ENCODE measurements at regions not wholly inside any gene's neighbourhood (a gene's known extent, or its start where the extent isn't known, plus 50 kb on each side); places are given as distances from the start of the nearest gene placed in this dataset.

- H3K36me3 ChIP-seq, result no peaks in the 10 kb centered on the region
- WGBS, 2 donors, result 80 to 86% methylated on average over 6 of the region's 6 CpGs
- H3K27ac ChIP-seq, result no peak overlapping the region
- H3K4me1 ChIP-seq, result no peaks in the 10 kb centered on the region
- H3K4me3 ChIP-seq, result no peak overlapping the region
- no peak for DNase-seq
- no peaks in the 10 kb centered on the region for H3K9me3 ChIP-seq
- no peaks in the 10 kb centered on the region for H3K27me3 ChIP-seq
- no peak for ATAC-seq (ENCODE audit: low FRiP score in 2 of 2)
- TF ChIP-seq EP300 (IDR thresholded peaks at IDR 0.05) (no peak), CTCF (IDR thresholded peaks at IDR 0.05) (no peak), POLR2A (IDR thresholded peaks at IDR 0.05) (no peak), POLR2AphosphoS5 (IDR thresholded peaks at IDR 0.05) (no peak)
Measured at GRCh38 chr6:126091466-126091865, 105.1 kb downstream of the TRMT11 start.

GRCh38 chr6:126093108-126093507 lies 106.8 kb downstream of the TRMT11 start:
- H3K4me3 ChIP-seq, result no peak overlapping the region
- no peak for ATAC-seq (ENCODE audit: low FRiP score in 2 of 2)
- no peak for TF ChIP-seq POLR2AphosphoS5 (IDR thresholded peaks at IDR 0.05)
- TF ChIP-seq CTCF (IDR thresholded peaks at IDR 0.05), result no peak
- TF ChIP-seq POLR2A (IDR thresholded peaks at IDR 0.05), result no peak
- no peak for TF ChIP-seq EP300 (IDR thresholded peaks at IDR 0.05)
- no peaks in the 10 kb centered on the region for H3K4me1 ChIP-seq
- no peak overlapping the region for H3K27ac ChIP-seq
- H3K36me3 ChIP-seq, result no peaks in the 10 kb centered on the region
- DNase-seq, result no peak
- WGBS, 2 donors, result 92 to 93% methylated on average over 2 of the region's 2 CpGs
- no peaks in the 10 kb centered on the region for H3K27me3 ChIP-seq
- no peaks in the 10 kb centered on the region for H3K9me3 ChIP-seq

- no peak for ATAC-seq (ENCODE audit: low FRiP score in 2 of 2)
- no peak overlapping the region for H3K27ac ChIP-seq
- 77 to 82% methylated on average over 4 of the region's 4 CpGs for WGBS, 2 donors
Measured at GRCh38 chr6:126094411-126094810, 108.1 kb downstream of the TRMT11 start.

GRCh38 chr6:126100386-126100785 lies 114.0 kb downstream of the TRMT11 start:
- DNase-seq, result no peak
- no peak for ATAC-seq (ENCODE audit: low FRiP score in 2 of 2)
- Histone ChIP-seq H3K27ac (no peak overlapping the region), H3K9me3 (no peaks in the 10 kb centered on the region), H3K4me3 (no peak overlapping the region), H3K36me3 (no peaks in the 10 kb centered on the region), H3K27me3 (no peaks in the 10 kb centered on the region), H3K4me1 (no peaks in the 10 kb centered on the region)
- TF ChIP-seq EP300 (IDR thresholded peaks at IDR 0.05), result no peak
- WGBS, 2 donors, result 94 to 95% methylated on average over 4 of the region's 4 CpGs

More at GRCh38 chr6:126094411-126094810, 108.1 kb downstream of the TRMT11 start:
- Histone ChIP-seq H3K4me1 (no peaks in the 10 kb centered on the region), H3K9me3 (no peaks in the 10 kb centered on the region), H3K27me3 (no peaks in the 10 kb centered on the region), H3K4me3 (no peak overlapping the region), H3K36me3 (no peaks in the 10 kb centered on the region)
- TF ChIP-seq POLR2AphosphoS5 (IDR thresholded peaks at IDR 0.05) (no peak), POLR2A (IDR thresholded peaks at IDR 0.05) (no peak), EP300 (IDR thresholded peaks at IDR 0.05) (no peak), CTCF (IDR thresholded peaks at IDR 0.05) (no peak)
- no peak for DNase-seq

GRCh38 chr6:126102358-126102757 lies 116.0 kb downstream of the TRMT11 start:
- no peaks in the 10 kb centered on the region for H3K4me1 ChIP-seq
- no peak for DNase-seq
- 72 to 78% methylated on average over 5 of the region's 5 CpGs for WGBS, 2 donors
- no peak for TF ChIP-seq CTCF (IDR thresholded peaks at IDR 0.05)
- no peak for TF ChIP-seq EP300 (IDR thresholded peaks at IDR 0.05)
- TF ChIP-seq POLR2AphosphoS5 (IDR thresholded peaks at IDR 0.05), result no peak
- TF ChIP-seq POLR2A (IDR thresholded peaks at IDR 0.05), result no peak
- H3K27ac ChIP-seq, result no peak overlapping the region
- H3K9me3 ChIP-seq, result no peaks in the 10 kb centered on the region
- H3K27me3 ChIP-seq, result no peaks in the 10 kb centered on the region
- ATAC-seq (ENCODE audit: low FRiP score in 2 of 2), result no peak
- H3K36me3 ChIP-seq, result no peaks in the 10 kb centered on the region
- no peak overlapping the region for H3K4me3 ChIP-seq
